RKO (cell line): ENCODE measurements at regions not wholly inside any gene's neighbourhood (a gene's known extent, or its start where the extent isn't known, plus 50 kb on each side); places are given as distances from the start of the nearest gene placed in this dataset.

Experiments used
- DNase-seq: peaks from one replicate; pipeline ENCODE4 v3.0.0-alpha.2; 2016; ENCODE audit warnings: low spot score

DNA sequence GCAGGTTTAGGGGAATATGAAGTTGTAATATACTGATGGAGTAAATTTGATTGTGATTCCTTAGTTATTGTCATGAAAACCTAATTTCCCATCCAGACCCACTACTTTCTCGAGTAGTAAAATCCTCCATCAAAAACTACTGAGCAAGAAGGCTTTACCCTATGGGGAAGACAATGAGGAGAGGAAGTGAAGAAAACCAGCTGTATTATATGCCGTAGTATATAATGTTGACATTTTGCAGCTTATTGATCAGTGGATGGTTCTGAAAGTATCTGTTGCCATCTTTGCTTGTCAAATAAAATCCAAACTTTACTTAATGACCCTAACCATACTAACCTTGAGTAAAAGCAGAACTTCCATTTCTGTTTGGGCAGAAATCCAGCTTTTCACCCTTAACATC lies 292.8 kb upstream of the RAG2 start:
- no peak for DNase-seq

DNA sequence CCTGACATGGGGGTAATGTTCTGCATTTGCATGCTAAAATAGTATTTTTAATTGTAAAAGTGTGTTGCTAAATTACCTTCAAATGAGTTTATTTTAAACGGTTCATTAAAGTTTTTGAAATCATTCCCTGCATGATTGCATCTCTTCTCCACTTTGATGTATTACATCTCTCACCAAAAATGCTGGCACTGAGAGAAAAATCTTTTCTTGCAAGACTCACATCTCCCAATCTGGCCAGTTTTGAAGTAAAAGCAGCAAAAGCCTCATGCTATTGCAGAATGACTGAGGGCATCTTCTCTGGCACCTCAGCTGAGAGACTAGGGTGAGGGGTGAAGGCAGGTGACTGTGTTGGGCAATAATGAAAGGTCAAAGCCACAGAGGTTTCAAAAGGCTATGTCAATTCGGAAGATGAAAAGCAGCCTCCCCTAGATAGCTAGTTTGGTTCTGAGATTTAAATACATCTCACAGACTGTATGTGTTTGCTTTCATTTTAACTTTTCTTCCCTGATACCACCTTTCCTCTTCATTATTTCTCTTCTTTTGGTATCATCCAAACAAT lies 292.2 kb upstream of the RAG2 start:
- no peak for DNase-seq

DNA sequence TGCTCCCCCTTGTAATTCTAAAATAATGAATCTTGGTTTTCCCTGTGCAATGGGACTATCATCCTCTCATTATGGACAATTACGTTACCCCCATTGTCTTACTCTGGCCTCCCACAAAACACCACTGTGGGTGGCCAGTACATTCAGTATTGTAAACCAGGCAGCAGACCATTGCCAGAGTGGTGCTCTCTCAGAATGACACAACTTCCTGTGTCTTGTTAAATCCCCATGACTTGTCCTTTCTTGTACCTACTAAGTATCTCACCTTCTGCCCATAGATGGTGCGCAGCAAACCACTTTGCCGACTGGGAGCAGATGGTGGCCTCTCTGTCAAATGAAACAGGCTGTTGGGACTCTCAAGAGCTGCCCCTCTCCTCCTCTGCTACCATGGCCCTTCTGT lies 287.1 kb upstream of the RAG2 start:
- no peak for DNase-seq

DNA sequence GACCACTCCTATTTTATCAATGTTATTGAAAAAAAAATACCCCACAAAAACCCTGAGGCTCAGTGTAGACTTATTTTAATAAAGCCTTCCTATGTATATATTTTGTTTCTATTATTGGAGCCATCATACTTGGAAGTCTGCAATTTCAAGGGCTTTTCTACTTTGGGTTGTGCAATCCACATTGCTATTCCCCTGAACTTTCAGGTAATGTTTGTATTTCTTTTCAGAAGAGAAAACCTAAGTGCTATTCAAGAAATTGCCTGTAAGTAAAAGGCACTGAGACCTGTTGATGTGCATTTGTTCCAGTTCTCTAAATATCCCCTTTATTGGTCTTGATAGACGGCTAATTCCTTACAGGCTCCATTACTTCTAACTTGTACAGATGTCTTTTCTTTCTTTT lies 280.7 kb upstream of the RAG2 start:
- DNase-seq: no peak

DNA sequence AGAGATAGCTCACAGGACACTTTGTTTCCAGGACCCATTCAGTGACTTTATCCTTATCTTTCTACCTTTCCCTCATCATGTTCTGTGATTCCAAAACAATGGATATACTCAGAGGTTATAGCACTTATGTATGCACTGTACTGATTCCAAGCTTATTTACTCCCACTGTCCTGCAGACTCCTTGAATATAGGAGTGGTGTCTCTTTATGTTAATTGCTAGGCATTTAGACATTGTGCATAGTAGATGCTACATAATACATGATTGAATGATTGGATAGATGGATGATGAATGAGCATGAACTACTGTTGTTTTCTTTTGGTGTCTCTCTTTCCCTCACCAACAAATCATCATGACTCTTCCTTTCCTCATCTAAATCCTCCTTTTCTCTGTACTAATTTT lies 279.1 kb upstream of the RAG2 start:
- DNase-seq: no peak

DNA sequence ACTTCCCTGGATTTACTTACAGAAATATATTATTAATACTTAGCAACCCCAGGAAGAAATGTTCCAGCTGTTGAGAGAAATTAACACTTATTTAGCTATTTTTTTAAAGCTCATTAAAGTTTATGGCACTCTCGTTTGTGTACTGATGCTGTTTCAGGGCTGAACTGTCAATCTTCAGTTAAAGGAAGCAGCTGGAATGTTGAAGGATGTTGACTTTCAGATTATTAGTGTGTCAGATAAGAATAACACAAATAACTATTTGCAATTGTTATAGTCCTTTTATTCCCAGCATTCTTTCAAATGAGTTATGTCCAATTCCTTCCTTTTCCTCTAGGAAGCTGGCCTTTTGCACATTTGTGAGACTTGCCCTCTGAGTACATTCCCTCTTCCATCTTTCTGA lies 278.2 kb upstream of the RAG2 start:
- no peak for DNase-seq

DNA sequence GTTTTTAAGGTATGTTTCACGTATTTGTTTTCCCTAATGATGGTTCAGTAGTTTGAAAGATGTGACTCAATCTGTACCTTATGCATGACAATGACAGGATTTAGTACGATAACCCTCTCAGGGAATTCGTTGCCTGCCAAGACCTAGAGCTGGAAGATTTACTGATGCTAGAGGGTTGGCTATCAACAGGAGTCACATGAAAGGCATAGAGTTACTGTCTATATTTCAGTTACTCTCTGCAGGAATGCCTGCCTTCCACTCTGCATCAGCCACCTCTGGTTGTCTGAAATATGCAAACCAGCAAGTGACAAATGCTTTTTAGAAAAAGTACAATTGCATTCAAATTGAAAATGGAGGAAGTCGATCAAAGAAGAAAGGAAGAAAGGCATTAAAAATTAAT lies 276.3 kb upstream of the RAG2 start:
- DNase-seq: no peak

DNA sequence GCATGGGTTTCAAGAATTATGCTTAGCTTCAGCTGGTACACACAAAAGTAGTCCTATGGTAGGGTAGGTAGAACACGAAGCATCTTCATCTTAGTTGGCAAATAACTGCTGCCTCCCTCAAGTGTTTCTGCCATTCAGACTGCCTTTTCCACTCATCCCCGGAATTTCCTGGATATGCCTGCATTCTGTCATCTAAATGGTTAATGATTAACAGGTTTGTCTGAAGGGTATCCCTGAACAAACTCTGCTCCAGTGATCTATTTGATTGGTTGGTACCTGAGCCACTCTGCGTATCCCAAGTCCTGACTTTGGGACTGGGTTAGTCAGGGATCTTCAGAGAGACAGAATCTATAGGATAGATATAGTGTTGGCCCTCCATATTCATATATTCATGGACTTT lies 272.3 kb upstream of the RAG2 start:
- no peak for DNase-seq

DNA sequence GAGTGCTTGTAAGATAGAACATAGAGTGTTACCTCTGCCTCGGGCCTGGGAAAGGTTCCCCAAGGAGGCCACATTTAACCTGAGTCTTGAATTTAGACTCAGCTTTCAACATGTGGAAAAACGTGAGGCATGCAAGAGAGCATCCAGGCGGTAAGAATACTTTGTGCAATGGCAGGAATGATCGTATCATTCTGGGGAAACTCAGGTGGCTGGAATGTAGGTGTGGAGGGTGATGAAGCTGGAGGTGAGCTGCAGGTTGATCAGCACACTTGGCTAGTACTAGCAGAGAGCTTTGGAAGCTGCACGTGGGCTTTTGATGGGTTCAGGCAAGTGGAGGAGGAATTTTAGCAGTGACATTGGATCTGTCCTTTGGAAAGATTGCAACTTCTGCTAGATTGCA lies 270.3 kb upstream of the RAG2 start:
- DNase-seq: no peak

DNA sequence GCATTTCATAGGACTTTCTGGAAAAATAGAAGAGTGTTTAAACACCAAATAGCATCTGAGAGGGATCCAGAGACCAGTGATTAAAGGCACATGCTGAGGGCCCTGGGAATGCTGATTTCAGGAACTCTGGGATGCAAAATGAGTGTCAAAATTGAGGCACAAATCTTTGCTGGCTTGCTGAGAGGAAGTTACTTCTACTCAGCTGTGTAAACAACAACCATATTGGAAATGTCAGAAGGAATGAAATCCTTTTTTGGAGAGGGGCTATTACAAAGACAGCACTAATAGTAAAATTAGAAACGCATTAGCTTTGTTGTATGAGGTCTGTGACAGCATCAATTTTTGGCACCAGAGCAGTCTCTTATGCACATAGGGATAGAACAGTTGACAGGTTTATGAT lies 267.8 kb upstream of the RAG2 start:
- DNase-seq: no peak

DNA sequence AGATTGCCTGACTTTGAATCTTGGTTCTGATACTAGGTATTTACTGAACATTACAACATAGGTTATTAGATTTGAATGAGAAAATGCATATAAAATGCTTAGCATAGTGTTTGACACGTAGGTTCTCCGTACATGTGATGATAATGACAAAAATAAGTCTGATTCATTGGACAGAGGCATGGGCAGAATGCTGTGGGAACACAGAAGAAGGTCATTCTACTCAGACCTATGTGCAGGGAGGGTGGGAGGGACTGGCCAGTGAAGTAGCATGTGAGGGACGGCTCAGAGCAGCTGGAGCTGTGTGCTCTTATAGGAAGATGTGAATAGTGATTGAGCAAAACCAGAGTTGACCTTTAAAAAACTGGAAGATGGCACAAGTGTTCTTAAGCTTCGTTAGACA lies 256.8 kb upstream of the RAG2 start:
- no peak for DNase-seq

DNA sequence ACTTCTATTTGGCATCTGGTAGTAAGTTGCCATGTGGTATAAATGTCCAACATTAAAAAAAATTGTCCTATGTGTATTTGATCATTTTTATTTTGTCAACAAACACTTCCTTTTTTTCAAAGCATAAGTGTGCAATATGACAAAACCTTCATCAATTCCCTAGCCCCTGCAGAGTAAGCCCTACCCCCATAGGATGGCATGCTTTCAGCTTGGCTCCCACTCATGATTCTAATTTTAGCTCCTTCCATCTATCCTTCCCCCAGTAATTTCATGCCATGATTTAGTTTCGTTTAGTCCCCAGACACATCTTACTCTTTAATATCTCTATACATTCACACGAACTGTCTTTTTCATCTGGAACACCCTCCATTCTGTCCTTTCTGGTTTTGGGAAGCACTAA lies 250.6 kb upstream of the RAG2 start:
- no peak for DNase-seq

DNA sequence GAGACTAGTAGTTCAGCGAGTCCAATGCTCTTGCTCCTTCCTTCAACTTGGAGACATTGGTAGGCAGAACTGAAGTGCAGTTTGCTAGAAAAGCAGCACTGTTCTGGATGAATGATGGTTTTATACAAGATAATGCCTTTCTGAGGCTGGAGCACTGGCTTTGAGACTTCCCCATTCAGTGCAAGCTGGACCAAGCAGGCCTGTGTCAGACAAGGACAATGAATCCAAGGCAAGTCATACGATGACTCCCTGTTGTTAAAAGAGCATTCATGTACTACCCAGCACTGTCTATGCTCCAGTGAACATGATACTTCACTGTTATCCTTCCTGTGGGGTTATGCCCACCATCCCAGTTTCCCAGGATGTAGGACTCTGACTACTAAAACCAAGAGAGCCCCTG lies 242.3 kb upstream of the RAG2 start:
- DNase-seq: no peak

DNA sequence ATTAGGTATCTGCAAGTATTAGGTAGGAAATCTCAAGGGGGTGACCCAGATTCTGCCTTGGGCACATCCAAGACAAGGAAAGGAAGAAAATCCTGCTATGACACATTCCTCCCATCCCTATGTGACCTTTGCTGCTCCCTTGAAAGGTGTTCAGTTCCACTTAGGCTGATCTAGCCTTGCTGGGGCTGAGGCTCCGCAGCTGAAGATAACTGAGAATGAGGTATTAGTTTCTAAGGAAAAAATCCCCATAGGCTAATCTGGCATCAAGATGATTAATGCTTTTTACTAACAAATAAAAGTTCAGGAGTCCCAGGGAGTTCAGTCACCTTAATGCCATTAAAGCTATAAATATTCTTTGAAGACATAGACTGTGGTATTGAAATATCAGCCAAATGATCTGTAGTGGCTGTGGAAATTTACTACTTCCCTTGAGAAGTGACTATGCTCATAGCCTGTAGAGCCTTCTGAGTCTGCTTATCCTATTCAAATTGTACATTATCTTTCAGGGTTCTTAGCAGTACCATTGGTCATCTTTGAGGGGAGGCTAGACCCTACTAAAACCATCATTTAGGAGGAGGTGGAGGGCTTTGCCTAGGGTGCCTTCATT lies 239.9 kb upstream of the RAG2 start:
- DNase-seq: no peak

DNA sequence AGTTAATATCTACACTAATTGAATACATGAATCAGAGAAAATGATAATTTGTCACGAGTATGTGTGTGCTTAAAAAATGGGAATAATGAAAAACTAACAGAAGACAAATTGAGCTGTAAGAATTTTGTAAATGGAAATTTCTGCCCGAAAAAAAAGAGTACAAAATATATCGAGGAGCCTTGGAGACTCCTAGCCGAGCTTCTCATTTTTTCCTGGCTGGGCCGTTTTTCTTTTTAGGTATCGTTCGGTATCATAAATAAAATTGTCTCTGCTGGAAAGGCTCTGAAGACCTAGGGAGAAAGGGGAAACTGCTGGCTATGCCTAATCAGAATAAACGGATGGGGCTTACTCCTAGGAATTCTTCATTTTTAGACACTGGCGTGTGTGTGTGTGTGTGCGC lies 227.2 kb upstream of the RAG2 start:
- DNase-seq: no peak

DNA sequence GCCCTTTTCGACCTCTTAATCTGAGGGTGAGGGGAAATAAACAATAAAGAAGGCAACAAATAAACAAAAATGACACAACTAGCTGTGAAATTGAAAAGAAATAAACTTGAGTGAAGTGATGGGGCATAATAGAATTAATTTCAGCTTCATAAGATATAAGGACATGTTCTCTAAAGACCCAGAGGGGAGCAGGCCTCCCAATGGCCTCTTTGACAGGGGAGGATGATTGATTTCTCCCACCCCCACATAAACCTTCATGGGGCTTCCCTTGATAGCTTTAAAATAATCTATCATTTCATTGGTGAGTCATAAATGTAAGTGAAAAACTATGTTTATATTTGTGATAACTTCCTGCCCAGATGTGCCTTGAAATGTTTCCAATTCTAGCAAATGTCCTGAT lies 226.3 kb upstream of the RAG2 start:
- no peak for DNase-seq

DNA sequence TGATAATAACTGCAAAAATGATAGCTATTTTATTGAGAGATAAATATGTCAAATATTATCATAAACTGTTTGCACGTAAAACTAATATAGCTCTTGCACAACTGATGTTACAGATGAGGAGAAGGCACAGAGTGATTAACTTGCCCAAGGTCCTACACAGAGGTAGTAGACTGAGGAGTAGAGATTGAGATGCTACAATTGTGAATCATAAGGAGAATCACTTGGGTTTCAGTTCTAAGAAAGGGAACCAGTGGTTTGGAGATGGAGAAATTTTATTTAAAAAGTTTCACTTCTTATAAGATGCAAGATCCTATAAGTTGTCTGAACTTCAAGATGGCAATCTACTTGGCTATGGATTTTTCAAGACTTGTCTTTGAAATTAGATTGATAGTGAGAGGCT lies 224.8 kb upstream of the RAG2 start:
- DNase-seq: no peak

DNA sequence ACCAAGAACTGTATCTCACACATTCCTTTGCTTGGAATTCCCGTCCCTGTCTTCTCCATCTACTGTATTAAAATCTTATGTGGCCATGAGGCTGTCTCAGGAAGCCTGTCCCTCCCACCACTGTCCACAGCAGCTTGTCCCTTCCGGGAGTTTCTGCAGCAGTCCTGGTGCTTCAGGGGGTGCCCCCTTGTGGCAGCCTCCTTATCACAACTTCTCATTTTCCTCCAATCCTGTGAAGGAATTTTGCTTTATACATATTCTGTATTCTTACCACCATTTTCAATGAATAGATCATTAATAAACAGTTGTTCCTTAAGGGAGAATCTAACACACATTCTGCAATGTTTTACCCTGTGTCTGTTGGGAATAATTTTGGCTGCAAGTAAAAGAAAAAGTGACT lies 220.4 kb upstream of the RAG2 start:
- DNase-seq: peak; percentile 21

DNA sequence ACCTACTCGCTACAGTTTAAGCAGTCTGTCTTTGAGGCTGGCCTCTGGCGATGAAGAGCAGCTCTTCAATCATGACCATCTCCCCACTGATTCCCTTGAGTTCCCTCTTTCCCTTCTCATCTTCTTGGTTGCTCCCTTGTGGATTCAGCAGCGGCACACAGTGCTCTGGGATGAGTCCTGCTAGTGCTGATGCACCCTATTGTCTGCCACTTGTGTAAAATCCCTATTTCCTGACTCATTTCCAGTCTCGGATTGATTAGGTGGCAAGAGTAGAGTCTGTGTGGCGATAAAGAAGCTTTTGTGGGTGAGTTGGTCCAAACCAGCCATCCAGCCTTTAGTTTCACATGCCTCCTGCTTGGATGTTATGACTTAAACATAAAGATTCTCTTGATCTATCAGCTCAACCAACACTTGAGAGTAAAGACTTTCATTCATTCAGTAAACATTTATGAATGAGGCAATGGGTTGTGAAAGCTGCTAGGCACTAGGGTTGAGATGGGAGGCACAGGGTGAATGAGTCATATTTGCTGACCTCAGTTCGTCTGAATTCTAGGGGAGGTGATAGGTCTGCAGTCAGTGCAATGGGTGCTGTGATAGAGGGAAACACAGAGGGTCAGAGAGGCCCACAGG lies 219.4 kb upstream of the RAG2 start:
- DNase-seq: peak; percentile 57

DNA sequence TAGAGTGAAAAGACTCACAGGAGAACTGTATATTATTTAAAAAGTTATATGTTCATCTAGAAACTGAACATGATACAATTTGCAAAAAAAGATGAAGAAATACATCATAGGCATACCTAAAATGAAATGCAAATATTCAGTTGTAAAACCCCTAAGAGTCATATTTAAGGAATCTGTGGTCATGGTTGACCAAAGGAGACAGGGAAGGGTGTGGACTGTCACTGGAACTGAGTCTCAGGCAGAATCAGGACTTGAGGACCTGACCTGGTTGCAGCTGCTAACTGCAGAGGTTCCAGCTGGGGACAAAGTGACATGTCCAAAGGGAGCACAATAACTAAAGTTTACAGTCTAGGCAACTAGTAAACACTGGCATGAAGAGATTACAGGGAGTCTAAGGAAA lies 211.3 kb upstream of the RAG2 start:
- no peak for DNase-seq

DNA sequence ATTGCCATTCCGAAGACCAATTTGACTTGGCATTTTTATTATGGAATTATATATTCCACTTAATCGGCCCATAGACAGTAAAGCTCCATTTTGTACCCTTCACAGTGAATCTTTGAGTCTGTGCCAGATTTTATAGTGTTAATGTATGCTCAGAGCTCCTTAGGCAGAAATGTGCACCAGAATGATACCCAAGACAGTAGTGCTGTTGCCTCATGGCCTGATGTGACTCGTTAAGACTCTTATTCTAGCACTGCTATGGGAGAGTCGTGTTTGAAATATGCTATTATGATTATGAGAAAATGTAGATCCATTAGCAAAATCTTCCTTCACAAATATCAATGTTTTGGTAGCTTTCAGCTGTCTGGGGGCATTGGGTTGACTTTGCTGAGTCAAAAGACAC lies 209.8 kb upstream of the RAG2 start:
- DNase-seq: no peak

DNA sequence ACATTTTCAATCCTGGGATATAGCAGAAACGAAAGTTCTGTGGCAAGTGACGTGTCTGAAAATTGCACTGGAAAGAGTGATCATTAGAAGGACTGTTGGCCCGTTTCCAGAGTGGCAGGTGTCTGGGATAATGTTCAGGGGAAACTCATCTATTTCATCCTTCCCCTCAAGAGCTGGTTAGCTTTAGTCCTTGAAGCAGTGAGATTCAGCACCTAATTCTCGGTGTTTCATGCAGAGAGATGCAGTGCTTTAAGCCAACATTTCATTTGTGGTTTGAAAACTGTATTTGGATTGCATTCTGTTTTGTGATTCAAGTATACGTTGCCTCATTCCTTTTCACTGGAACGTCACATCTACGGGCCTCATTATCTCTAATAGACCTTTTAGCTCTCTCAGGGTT lies 205.0 kb upstream of the RAG2 start:
- DNase-seq: no peak

DNA sequence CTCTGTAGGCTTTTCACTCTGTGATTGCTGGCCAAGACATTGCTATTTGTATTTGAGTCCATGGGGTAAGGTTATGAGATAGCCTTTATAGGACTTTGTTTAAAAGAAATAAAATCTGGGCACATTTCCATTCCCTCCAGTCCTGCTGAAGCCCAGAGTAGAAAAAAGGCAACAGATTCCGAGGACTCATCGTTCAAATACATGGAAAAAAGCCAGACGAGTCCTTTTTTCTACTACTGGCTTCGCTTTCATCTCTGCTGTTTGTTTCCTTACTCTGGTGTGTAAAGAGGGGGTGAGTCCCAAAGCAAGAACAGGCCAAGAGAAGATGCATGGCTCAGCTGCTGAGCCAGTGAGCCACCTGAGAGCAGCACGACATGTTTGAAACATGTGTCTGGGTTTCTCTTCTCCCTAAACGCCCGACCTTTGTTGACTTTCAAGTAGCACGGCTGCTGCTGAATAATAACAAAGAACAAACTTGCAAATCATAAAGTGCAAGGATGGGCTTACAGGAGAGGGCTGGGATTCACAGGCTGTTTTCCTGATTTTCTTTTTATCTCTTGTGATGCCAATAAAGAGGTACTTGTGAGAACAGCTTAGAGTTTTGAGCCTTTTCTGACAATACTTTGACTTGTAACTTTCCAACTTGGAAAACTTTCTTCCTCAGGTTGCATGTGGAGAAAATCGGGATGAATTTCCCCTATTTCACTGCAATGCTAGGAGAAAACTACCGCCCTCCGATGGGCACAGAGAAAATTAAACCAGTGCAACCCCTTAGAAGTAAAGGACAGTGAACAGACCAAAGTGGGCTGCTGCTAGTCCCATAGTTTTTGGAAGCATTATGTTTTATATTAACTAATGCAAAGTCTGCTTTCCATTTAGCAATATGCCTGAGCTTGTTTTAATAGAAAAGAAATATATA lies 195.2 kb upstream of the RAG2 start:
- peak; percentile 1 for DNase-seq
